ENCODE measurements at regions not wholly inside any gene's neighbourhood (a gene's known extent, or its start where the extent isn't known, plus 50 kb on each side); places are given as distances from the start of the nearest gene placed in this dataset.

GRCh38 chr10:43964486-43964885, 315.8 kb upstream of the ZNF32 start:
- TF ChIP-seq CTCF (IDR thresholded peaks at IDR 0.05; ENCODE audit: low read depth, low read length), result no peak
- Histone ChIP-seq H3K9me3 (no peaks in the 10 kb centered on the region), H3K27me3 (no peaks in the 10 kb centered on the region), H3K36me3 (no peaks in the 10 kb centered on the region), H3K4me3 (ENCODE audit: low read depth, low read length) (no peak overlapping the region), H3K4me1 (no peaks in the 10 kb centered on the region)
- no peak for DNase-seq

- Histone ChIP-seq H3K36me3 (no peaks in the 10 kb centered on the region), H3K4me1 (no peaks in the 10 kb centered on the region), H3K4me3 (ENCODE audit: low read depth, low read length) (no peak overlapping the region), H3K27me3 (no peaks in the 10 kb centered on the region), H3K9me3 (no peaks in the 10 kb centered on the region)
- no peak for TF ChIP-seq CTCF (IDR thresholded peaks at IDR 0.05; ENCODE audit: low read depth, low read length)
- DNase-seq, result no peak
These were observed 315.2 kb upstream of the ZNF32 start for GRCh38 chr10:43963793-43964425.

GRCh38 chr10:43963379-43963778, 314.7 kb upstream of the ZNF32 start:
- H3K27me3 ChIP-seq, result no peaks in the 10 kb centered on the region

GRCh38 chr10:43962346-43963191, 313.9 kb upstream of the ZNF32 start:
- Histone ChIP-seq H3K9me3 (no peaks in the 10 kb centered on the region), H3K27me3 (no peaks in the 10 kb centered on the region), H3K4me1 (no peaks in the 10 kb centered on the region), H3K36me3 (no peaks in the 10 kb centered on the region), H3K4me3 (ENCODE audit: low read depth, low read length) (no peak overlapping the region)
- no peak for TF ChIP-seq CTCF (IDR thresholded peaks at IDR 0.05; ENCODE audit: low read depth, low read length)
- no peak for DNase-seq

More at GRCh38 chr10:43963379-43963778, 314.7 kb upstream of the ZNF32 start:
- no peak for DNase-seq
- H3K9me3 ChIP-seq, result no peaks in the 10 kb centered on the region
- H3K36me3 ChIP-seq, result no peaks in the 10 kb centered on the region
- H3K4me3 ChIP-seq (ENCODE audit: low read depth, low read length), result no peak overlapping the region
- TF ChIP-seq CTCF (IDR thresholded peaks at IDR 0.05; ENCODE audit: low read depth, low read length), result no peak
- H3K4me1 ChIP-seq, result no peaks in the 10 kb centered on the region

GRCh38 chr10:43961523-43962345, 313.1 kb upstream of the ZNF32 start:
- H3K4me3 ChIP-seq (ENCODE audit: low read depth, low read length), result no peak overlapping the region
- H3K36me3 ChIP-seq, result no peaks in the 10 kb centered on the region
- H3K9me3 ChIP-seq, result no peaks in the 10 kb centered on the region
- TF ChIP-seq CTCF (IDR thresholded peaks at IDR 0.05; ENCODE audit: low read depth, low read length), result no peak
- no peak for DNase-seq
- no peaks in the 10 kb centered on the region for H3K27me3 ChIP-seq
- H3K4me1 ChIP-seq, result no peaks in the 10 kb centered on the region
